SK-N-SH treated with all-trans-retinoic acid at 6 μM for 48 hours (cell line): ENCODE measurements at regions not wholly inside any gene's neighbourhood (a gene's known extent, or its start where the extent isn't known, plus 50 kb on each side); places are given as distances from the start of the nearest gene placed in this dataset.
"Not testable (repeated sequence)": the region's sequence is repeated elsewhere in the genome, so short reads cannot be mapped to it uniquely, and the experiment has no call there.

Source experiments
- ATAC-seq: fragments of 200-7000 bp; cut with Tn5 transposase; 3 replicates; pipeline ENCODE4 v1.9.1; 2020; ENCODE audit warnings: mild to moderate bottlenecking, moderate library complexity
- ARNTL ChIP-seq: fragments of 450-650 bp; formaldehyde crosslinking; IDR thresholded peaks from 2 replicates; pipeline ENCODE4 v1.5.0; 2020; ENCODE audit warnings: low read depth, mild to moderate bottlenecking, moderate library complexity, borderline replicate concordance
- CSDC2 ChIP-seq: fragments of 250-450 bp; sonication (Bioruptor Pico); IDR thresholded peaks from 2 replicates; pipeline ENCODE4 v1.5.0; 2020; ENCODE audit warnings: mild to moderate bottlenecking, moderate library complexity
- ESRRG ChIP-seq: fragments of 250-450 bp; sonication (Bioruptor Pico); IDR thresholded peaks from 2 replicates; pipeline ENCODE4 v1.6.1; 2021; ENCODE audit warnings: mild to moderate bottlenecking
- GLIS3 ChIP-seq: fragments of 250-450 bp; sonication (Bioruptor Pico); IDR thresholded peaks from 2 replicates; pipeline ENCODE4 v1.5.0; 2020; ENCODE audit warnings: mild to moderate bottlenecking, moderate library complexity
- ISL1 ChIP-seq: fragments of 250-450 bp; sonication (Bioruptor Pico); IDR thresholded peaks from 2 replicates; pipeline ENCODE4 v2.1.2; 2022; ENCODE audit warnings: mild to moderate bottlenecking, moderate library complexity
- OSR1 ChIP-seq: fragments of 250-450 bp; sonication (Bioruptor Pico); IDR thresholded peaks from 2 replicates; pipeline ENCODE4 v1.8.0; 2022; ENCODE audit warnings: moderate library complexity, mild to moderate bottlenecking, inconsistent platforms
- PPARA ChIP-seq: fragments of 250-450 bp; sonication (Bioruptor Pico); IDR thresholded peaks from 2 replicates; pipeline ENCODE4 v1.5.0; 2020; ENCODE audit warnings: mild to moderate bottlenecking, borderline replicate concordance
- RARB ChIP-seq: fragments of 250-450 bp; sonication (Bioruptor Pico); IDR thresholded peaks from 2 replicates; pipeline ENCODE4 v1.8.0; 2021; ENCODE audit warnings: mild to moderate bottlenecking, moderate library complexity
- SNAI2 ChIP-seq: fragments of 250-450 bp; sonication (Bioruptor Pico); IDR thresholded peaks from 2 replicates; pipeline ENCODE4 v1.5.0; 2020; ENCODE audit warnings: mild to moderate bottlenecking, moderate library complexity
- TCF4 ChIP-seq: fragments of 250-450 bp; sonication (Bioruptor Pico); IDR thresholded peaks from 2 replicates; pipeline ENCODE4 v1.8.0; 2021; ENCODE audit warnings: mild to moderate bottlenecking, moderate library complexity, borderline replicate concordance
- ZC3H10 ChIP-seq: fragments of 250-450 bp; sonication (Bioruptor Pico); IDR thresholded peaks from 2 replicates; pipeline ENCODE4 v1.5.1; 2021; ENCODE audit warnings: mild to moderate bottlenecking, moderate library complexity
- ZFP3 ChIP-seq: fragments of 250-450 bp; sonication (Bioruptor Pico); IDR thresholded peaks from 2 replicates; pipeline ENCODE4 v1.5.0; 2020; ENCODE audit warnings: mild to moderate bottlenecking, moderate library complexity
- ZFP30 ChIP-seq: fragments of 450-650 bp; formaldehyde crosslinking; IDR thresholded peaks from 2 replicates; pipeline ENCODE4 v1.5.0; 2022; ENCODE audit warnings: mild to moderate bottlenecking, moderate library complexity
- ZNF565 ChIP-seq: fragments of 450-650 bp; formaldehyde crosslinking; conservative IDR thresholded peaks from 2 replicates; pipeline ENCODE4 v1.5.0; 2020; ENCODE audit warnings: low read depth, mild to moderate bottlenecking, moderate library complexity
- ZNF70 ChIP-seq: fragments of 450-650 bp; formaldehyde crosslinking; IDR thresholded peaks from 2 replicates; pipeline ENCODE4 v1.5.0; 2020; ENCODE audit warnings: mild to moderate bottlenecking, moderate library complexity
- TF ChIP-seq, protein P1 (sequence below): fragments of 250-450 bp; sonication (Bioruptor Pico); IDR thresholded peaks from 2 replicates; pipeline ENCODE4 v1.5.1; 2020; ENCODE audit warnings: low read depth, mild to moderate bottlenecking, moderate library complexity
- TF ChIP-seq, protein P2 (sequence below): fragments of 250-450 bp; sonication (Bioruptor Pico); IDR thresholded peaks from 2 replicates; pipeline ENCODE4 v1.8.0; 2020; ENCODE audit warnings: mild to moderate bottlenecking, moderate library complexity, borderline replicate concordance
- TF ChIP-seq, protein P3 (sequence below): fragments of 250-450 bp; sonication (Bioruptor Pico); IDR thresholded peaks from 2 replicates; pipeline ENCODE4 v1.5.1; 2021; ENCODE audit warnings: mild to moderate bottlenecking, moderate library complexity
- TF ChIP-seq, protein P4 (sequence below): fragments of 250-450 bp; sonication (Bioruptor Pico); IDR thresholded peaks from 2 replicates; pipeline ENCODE4 v1.8.0; 2021; ENCODE audit warnings: low read depth, mild to moderate bottlenecking, moderate library complexity, borderline replicate concordance

DNA sequence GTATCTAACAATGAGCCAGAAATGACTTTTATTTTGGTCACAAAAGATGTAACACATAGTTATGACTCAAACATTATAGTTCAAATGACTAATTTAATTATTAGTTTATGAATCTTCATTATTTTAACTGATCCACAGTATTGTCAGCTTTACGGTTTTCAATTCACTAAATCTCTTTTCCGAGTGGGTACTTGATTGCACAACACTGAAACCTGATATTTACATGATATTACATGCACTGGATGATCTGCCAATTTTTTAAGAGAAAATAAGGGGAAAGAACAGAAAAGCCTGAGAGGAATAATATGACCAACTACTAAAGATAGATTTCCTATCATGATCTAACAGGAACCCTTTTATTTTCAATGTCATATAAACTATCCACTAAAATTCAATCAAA is 1446.0 kb downstream of the FSTL5 start:
- ATAC-seq, result no peak
- TF ChIP-seq CSDC2 (CRISPR knock-in tag), result no peak
- TF ChIP-seq ZNF565, result no peak
- TF ChIP-seq, protein P1, sequence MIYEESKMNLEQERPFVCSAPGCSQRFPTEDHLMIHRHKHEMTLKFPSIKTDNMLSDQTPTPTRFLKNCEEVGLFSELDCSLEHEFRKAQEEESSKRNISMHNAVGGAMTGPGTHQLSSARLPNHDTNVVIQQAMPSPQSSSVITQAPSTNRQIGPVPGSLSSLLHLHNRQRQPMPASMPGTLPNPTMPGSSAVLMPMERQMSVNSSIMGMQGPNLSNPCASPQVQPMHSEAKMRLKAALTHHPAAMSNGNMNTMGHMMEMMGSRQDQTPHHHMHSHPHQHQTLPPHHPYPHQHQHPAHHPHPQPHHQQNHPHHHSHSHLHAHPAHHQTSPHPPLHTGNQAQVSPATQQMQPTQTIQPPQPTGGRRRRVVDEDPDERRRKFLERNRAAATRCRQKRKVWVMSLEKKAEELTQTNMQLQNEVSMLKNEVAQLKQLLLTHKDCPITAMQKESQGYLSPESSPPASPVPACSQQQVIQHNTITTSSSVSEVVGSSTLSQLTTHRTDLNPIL (CRISPR knock-in tag), result no peak
- TF ChIP-seq PPARA, result no peak
- TF ChIP-seq ISL1 (CRISPR knock-in tag), result no peak
- no peak for TF ChIP-seq ESRRG (CRISPR knock-in tag)
- no peak for TF ChIP-seq ZNF70 (CRISPR knock-in tag)
- TF ChIP-seq, protein P2, sequence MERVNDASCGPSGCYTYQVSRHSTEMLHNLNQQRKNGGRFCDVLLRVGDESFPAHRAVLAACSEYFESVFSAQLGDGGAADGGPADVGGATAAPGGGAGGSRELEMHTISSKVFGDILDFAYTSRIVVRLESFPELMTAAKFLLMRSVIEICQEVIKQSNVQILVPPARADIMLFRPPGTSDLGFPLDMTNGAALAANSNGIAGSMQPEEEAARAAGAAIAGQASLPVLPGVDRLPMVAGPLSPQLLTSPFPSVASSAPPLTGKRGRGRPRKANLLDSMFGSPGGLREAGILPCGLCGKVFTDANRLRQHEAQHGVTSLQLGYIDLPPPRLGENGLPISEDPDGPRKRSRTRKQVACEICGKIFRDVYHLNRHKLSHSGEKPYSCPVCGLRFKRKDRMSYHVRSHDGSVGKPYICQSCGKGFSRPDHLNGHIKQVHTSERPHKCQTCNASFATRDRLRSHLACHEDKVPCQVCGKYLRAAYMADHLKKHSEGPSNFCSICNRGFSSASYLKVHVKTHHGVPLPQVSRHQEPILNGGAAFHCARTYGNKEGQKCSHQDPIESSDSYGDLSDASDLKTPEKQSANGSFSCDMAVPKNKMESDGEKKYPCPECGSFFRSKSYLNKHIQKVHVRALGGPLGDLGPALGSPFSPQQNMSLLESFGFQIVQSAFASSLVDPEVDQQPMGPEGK (CRISPR knock-in tag), result no peak

DNA sequence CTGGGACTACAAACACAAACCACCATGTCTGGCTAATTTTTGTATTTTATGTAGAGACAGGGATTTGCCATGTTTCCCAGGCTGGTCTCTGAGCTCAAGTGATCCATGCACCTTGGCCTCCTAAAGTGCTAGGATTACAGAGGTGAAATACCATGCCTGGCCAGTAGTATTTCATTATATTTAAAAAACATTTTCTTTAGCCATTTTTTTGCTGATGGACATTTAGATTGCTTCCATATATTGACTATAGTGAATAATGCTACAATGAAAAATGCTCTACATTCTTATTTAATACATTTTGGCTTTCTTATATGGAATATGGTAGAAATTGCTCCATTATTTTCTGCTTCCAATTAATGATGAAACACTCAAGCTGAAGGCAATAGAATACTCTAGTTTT is 1439.7 kb downstream of the FSTL5 start:
- TF ChIP-seq, protein P3, sequence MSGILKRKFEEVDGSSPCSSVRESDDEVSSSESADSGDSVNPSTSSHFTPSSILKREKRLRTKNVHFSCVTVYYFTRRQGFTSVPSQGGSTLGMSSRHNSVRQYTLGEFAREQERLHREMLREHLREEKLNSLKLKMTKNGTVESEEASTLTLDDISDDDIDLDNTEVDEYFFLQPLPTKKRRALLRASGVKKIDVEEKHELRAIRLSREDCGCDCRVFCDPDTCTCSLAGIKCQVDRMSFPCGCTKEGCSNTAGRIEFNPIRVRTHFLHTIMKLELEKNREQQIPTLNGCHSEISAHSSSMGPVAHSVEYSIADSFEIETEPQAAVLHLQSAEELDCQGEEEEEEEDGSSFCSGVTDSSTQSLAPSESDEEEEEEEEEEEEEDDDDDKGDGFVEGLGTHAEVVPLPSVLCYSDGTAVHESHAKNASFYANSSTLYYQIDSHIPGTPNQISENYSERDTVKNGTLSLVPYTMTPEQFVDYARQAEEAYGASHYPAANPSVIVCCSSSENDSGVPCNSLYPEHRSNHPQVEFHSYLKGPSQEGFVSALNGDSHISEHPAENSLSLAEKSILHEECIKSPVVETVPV (CRISPR knock-in tag), result no peak
- TF ChIP-seq RARB (CRISPR knock-in tag), result no peak
- no peak for TF ChIP-seq ZNF70 (CRISPR knock-in tag)
- TF ChIP-seq OSR1, result no peak
- no peak for TF ChIP-seq CSDC2 (CRISPR knock-in tag)
- no peak for TF ChIP-seq SNAI2 (CRISPR knock-in tag)
- no peak for TF ChIP-seq ZFP3 (CRISPR knock-in tag)
- TF ChIP-seq TCF4 (CRISPR knock-in tag), result no peak
- no peak for TF ChIP-seq ISL1 (CRISPR knock-in tag)
- no peak for TF ChIP-seq GLIS3 (CRISPR knock-in tag)
- TF ChIP-seq, protein P2 (CRISPR knock-in tag), result no peak
- no peak for ATAC-seq

DNA sequence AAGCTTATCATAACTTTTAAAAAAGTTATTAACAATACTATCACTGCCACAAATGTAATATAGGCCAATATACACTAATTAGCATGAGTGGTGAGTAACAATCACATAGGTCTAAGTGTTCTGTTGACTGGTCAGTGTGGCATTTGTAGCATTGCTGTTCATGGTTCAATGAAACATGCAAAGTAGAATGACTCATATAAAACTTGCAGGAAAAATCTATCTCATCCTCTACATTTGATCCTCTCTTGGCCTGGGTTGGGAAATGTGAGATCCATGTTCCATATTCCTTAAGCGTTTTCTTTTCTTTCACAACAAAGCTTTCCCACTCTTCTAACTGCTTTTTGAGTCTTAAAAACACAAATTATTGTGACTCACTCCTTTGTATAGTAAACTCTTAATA is 1418.7 kb downstream of the FSTL5 start:
- no peak for ATAC-seq
- TF ChIP-seq, protein P2 (CRISPR knock-in tag), result no peak
- TF ChIP-seq TCF4 (CRISPR knock-in tag) (no peak), GLIS3 (CRISPR knock-in tag) (no peak), SNAI2 (CRISPR knock-in tag) (no peak), ISL1 (CRISPR knock-in tag) (no peak), ZNF70 (CRISPR knock-in tag) (no peak), ZNF565 (no peak), ZC3H10 (no peak), RARB (CRISPR knock-in tag) (no peak), ESRRG (CRISPR knock-in tag) (no peak), ZFP30 (CRISPR knock-in tag) (no peak), PPARA (no peak), ARNTL (no peak)
- TF ChIP-seq, protein P4, sequence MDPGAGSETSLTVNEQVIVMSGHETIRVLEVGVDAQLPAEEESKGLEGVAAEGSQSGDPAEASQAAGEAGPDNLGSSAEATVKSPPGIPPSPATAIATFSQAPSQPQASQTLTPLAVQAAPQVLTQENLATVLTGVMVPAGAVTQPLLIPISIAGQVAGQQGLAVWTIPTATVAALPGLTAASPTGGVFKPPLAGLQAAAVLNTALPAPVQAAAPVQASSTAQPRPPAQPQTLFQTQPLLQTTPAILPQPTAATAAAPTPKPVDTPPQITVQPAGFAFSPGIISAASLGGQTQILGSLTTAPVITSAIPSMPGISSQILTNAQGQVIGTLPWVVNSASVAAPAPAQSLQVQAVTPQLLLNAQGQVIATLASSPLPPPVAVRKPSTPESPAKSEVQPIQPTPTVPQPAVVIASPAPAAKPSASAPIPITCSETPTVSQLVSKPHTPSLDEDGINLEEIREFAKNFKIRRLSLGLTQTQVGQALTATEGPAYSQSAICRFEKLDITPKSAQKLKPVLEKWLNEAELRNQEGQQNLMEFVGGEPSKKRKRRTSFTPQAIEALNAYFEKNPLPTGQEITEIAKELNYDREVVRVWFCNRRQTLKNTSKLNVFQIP (CRISPR knock-in tag), result no peak
- TF ChIP-seq, protein P3 (CRISPR knock-in tag), result no peak
- TF ChIP-seq, protein P1 (CRISPR knock-in tag), result no peak

DNA sequence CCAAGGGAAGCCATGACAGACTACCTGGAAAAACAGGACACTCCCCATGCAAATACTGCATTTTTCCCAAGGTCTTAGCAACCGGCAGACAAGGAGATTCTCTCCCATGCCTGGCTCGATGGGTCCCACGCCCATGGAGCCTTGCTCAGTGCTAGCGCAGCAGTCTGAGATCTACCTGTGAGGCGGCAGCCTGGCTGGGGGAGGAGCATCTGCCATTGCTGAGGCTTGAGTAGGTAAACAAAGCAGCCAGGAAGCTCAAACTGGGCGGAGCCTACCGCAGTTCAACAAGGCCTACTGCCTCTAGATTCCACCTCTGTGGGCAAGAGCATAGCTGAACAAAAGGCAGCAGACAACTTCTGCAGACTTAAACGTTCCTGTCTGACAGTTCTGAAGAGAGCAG is 1417.2 kb downstream of the FSTL5 start:
- not testable (repeated sequence) for ATAC-seq
